ENCODE measurements at regions not wholly inside any gene's neighbourhood (a gene's known extent, or its start where the extent isn't known, plus 50 kb on each side); places are given as distances from the start of the nearest gene placed in this dataset.

GRCh38 chr12:84435682-84436081, 476.9 kb downstream of the SLC6A15 start:
- TF ChIP-seq, protein P1, sequence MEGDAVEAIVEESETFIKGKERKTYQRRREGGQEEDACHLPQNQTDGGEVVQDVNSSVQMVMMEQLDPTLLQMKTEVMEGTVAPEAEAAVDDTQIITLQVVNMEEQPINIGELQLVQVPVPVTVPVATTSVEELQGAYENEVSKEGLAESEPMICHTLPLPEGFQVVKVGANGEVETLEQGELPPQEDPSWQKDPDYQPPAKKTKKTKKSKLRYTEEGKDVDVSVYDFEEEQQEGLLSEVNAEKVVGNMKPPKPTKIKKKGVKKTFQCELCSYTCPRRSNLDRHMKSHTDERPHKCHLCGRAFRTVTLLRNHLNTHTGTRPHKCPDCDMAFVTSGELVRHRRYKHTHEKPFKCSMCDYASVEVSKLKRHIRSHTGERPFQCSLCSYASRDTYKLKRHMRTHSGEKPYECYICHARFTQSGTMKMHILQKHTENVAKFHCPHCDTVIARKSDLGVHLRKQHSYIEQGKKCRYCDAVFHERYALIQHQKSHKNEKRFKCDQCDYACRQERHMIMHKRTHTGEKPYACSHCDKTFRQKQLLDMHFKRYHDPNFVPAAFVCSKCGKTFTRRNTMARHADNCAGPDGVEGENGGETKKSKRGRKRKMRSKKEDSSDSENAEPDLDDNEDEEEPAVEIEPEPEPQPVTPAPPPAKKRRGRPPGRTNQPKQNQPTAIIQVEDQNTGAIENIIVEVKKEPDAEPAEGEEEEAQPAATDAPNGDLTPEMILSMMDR (IDR thresholded peaks at IDR 0.05): no peak
- no peak for TF ChIP-seq POLR2A (IDR thresholded peaks at IDR 0.05)
